Mesothelial cell of epicardium (in vitro differentiated cells): ENCODE measurements at regions not wholly inside any gene's neighbourhood (a gene's known extent, or its start where the extent isn't known, plus 50 kb on each side); places are given as distances from the start of the nearest gene placed in this dataset.
A peak's percentile ranks its signal among the peaks of the same experiment; 100 is the strongest.

Source experiments
- DNase-seq, 2 experiments: peaks; one replicate each; pipeline ENCODE4 v3.0.0; 2021; ENCODE audit warnings: low spot score in 2 of 2; ENCODE audit not compliant: unreplicated experiment in 2 of 2
- H3K27ac Mint-ChIP-seq: 2 replicates; pipeline ENCODE4 v1.8.0; 2021; ENCODE audit warnings: mixed read lengths
- H3K27me3 Mint-ChIP-seq: 2 replicates; pipeline ENCODE4 v1.8.0; 2021; ENCODE audit warnings: low read depth, mixed read lengths
- H3K36me3 Mint-ChIP-seq: 2 replicates; pipeline ENCODE4 v1.8.0; 2021; ENCODE audit warnings: mixed read lengths
- H3K4me1 Mint-ChIP-seq: 2 replicates; pipeline ENCODE4 v1.8.0; 2021; ENCODE audit warnings: mixed read lengths
- H3K4me3 Mint-ChIP-seq: 2 replicates; pipeline ENCODE4 v1.8.0; 2021; ENCODE audit warnings: mild to moderate bottlenecking, moderate library complexity, mixed read lengths
- H3K9me3 Mint-ChIP-seq: 2 replicates; pipeline ENCODE4 v1.8.0; 2021; ENCODE audit warnings: mixed read lengths
- CTCF ChIP-seq: fragments of 200-600 bp; sonication (generic); IDR thresholded peaks from one replicate; pipeline ENCODE4 v1.5.0; 2021; ENCODE audit warnings: antibody characterized with exemption; ENCODE audit not compliant: unreplicated experiment

- Mint-ChIP-seq H3K27ac (no peak overlapping the region), H3K4me3 (no peak overlapping the region), H3K9me3 (no peaks in the 10 kb centered on the region), H3K27me3 (no peaks in the 10 kb centered on the region), H3K4me1 (no peaks in the 10 kb centered on the region), H3K36me3 (no peaks in the 10 kb centered on the region)
- no peak for DNase-seq
- no peak for TF ChIP-seq CTCF
Observed at GRCh38 chr18:38033282-38033681, 467.7 kb upstream of the CELF4 start.

GRCh38 chr18:38032516-38032915 is 466.9 kb upstream of the CELF4 start:
- no peak for DNase-seq
- H3K4me1 Mint-ChIP-seq, result no peaks in the 10 kb centered on the region
- no peak overlapping the region for H3K4me3 Mint-ChIP-seq
- no peak overlapping the region for H3K27ac Mint-ChIP-seq
- no peaks in the 10 kb centered on the region for H3K27me3 Mint-ChIP-seq
- no peak for TF ChIP-seq CTCF
- no peaks in the 10 kb centered on the region for H3K36me3 Mint-ChIP-seq
- no peaks in the 10 kb centered on the region for H3K9me3 Mint-ChIP-seq

GRCh38 chr18:38028946-38029345 is 463.3 kb upstream of the CELF4 start:
- no peak overlapping the region for H3K4me3 Mint-ChIP-seq
- no peak for DNase-seq
- TF ChIP-seq CTCF, result no peak
- no peaks in the 10 kb centered on the region for H3K36me3 Mint-ChIP-seq
- H3K9me3 Mint-ChIP-seq, result no peaks in the 10 kb centered on the region
- H3K27me3 Mint-ChIP-seq, result no peaks in the 10 kb centered on the region
- peaks cover 16% of the 10 kb centered on the region for H3K4me1 Mint-ChIP-seq
- no peak overlapping the region for H3K27ac Mint-ChIP-seq

- Mint-ChIP-seq H3K36me3 (no peaks in the 10 kb centered on the region), H3K4me3 (no peak overlapping the region), H3K9me3 (no peaks in the 10 kb centered on the region), H3K4me1 (peaks cover 16% of the 10 kb centered on the region), H3K27me3 (no peaks in the 10 kb centered on the region), H3K27ac (peak overlapping the region; percentile 51)
- DNase-seq, result no peak
- TF ChIP-seq CTCF, result no peak
Observed at GRCh38 chr18:38025433-38026038, 459.9 kb upstream of the CELF4 start.

GRCh38 chr18:38023871-38024270 is 458.3 kb upstream of the CELF4 start:
- Mint-ChIP-seq H3K27me3 (no peaks in the 10 kb centered on the region), H3K27ac (no peak overlapping the region), H3K36me3 (no peaks in the 10 kb centered on the region), H3K4me1 (peaks cover 24% of the 10 kb centered on the region), H3K9me3 (no peaks in the 10 kb centered on the region), H3K4me3 (no peak overlapping the region)
- no peak for TF ChIP-seq CTCF
- DNase-seq, result no peak

GRCh38 chr18:38022234-38022633 is 456.6 kb upstream of the CELF4 start:
- Mint-ChIP-seq H3K9me3 (no peaks in the 10 kb centered on the region), H3K27ac (no peak overlapping the region), H3K4me3 (no peak overlapping the region), H3K4me1 (peaks cover 24% of the 10 kb centered on the region), H3K27me3 (no peaks in the 10 kb centered on the region), H3K36me3 (no peaks in the 10 kb centered on the region)
- no peak for DNase-seq
- no peak for TF ChIP-seq CTCF
